Amniotic epithelial cell (primary cell): ENCODE measurements at regions not wholly inside any gene's neighbourhood (a gene's known extent, or its start where the extent isn't known, plus 50 kb on each side); places are given as distances from the start of the nearest gene placed in this dataset.
"Not testable (repeated sequence)": the region's sequence is repeated elsewhere in the genome, so short reads cannot be mapped to it uniquely, and the experiment has no call there.

Source experiments
- DNase-seq: peaks from one replicate; pipeline ENCODE4 v3.0.0-alpha.2; 2010; ENCODE audit warnings: low read depth

DNA sequence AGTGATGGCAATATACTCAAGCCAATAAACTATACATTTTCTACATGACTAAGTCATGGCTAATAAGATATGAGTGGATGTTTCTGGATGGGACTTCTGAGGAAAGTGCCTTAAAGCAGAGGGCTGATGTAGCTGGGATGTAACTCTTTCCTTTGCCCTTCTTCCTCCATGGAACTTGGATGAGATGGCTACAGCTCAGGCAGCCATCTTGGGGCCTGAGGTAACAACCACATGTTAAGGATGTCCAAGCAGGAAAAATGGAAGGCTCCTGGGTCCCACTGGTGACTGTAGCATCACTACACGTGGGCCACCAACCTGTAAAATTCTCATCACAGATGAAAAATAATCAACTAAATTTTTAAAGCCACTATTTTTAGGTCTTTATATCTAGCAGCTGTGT is 54.4 kb upstream of the GRIP1 start:
- DNase-seq = no peak

DNA sequence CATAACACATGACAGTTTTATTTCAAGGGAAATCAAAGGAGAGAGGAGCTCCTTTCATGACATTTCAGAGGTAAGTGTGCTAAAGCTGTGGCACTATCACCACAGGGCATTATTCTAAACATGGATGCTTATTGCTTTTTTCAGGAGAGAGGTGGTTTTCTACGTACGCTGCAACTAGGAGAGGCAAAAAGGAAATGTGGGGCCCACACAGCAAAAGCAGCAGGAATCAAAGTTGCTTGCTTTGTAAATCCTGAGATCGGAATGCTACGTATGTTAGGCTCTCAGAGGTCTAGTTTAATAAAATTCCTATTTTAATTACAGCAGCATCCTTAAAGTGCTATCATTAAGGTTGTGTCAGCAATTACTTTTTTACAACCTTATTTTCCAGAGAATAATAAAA is 55.0 kb upstream of the GRIP1 start:
- no peak for DNase-seq

DNA sequence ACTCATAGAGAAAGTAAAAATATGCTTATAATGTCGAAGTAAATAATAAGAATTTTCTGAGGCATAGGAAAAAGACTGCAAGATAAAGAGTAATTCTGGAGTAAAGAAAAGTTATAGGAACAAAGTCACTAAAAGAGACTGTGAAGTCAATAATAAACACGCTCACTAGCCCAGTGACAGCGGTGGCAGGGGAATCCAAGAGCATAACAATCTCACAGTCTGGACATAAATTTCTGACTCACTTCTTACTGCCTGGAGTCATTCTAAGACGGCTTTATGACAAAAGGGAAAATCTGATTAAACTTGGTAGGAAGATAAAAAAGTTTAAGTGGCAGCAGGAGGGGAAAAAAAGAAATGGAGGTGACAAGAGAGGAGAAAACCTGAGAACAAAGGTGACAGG is 56.4 kb upstream of the GRIP1 start:
- DNase-seq = no peak

DNA sequence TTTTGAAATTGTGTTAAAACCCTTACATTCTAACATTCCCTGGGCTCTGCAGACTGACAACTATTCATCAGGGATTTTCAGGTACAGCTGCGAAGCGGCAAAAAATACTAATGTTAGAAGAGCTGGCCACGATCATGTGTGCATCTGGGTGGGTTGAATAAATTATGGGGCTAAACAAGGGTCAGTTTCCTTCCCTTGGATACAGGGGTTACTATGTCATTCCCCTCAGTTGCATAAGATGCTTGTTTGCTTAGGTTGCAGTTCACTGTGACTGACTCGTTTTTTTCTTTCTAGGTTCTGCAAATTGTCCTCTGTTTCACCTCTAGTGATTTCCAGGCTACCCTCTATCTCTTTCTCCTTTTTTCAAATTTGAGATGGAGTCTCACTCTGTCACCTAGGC is 58.1 kb upstream of the GRIP1 start:
- DNase-seq = no peak

DNA sequence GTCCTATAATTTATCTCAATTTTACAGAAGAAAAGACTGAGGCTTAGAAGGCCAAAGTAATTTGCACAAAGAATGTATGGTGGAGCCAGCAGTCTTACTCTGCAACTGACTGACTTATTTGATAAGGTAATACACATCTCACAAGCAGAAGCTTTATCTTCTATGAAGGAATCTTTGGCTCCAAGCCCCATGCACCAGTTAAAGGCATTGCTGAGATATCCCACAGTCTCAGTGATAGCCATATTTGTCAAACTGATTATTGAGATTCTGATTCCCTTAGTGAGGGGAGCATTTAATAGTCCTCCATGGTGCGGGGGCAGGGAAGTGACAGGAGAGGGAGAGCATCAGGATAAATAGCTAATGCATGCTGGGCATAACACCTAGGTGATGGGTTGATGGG is 60.4 kb upstream of the GRIP1 start:
- DNase-seq = no peak

DNA sequence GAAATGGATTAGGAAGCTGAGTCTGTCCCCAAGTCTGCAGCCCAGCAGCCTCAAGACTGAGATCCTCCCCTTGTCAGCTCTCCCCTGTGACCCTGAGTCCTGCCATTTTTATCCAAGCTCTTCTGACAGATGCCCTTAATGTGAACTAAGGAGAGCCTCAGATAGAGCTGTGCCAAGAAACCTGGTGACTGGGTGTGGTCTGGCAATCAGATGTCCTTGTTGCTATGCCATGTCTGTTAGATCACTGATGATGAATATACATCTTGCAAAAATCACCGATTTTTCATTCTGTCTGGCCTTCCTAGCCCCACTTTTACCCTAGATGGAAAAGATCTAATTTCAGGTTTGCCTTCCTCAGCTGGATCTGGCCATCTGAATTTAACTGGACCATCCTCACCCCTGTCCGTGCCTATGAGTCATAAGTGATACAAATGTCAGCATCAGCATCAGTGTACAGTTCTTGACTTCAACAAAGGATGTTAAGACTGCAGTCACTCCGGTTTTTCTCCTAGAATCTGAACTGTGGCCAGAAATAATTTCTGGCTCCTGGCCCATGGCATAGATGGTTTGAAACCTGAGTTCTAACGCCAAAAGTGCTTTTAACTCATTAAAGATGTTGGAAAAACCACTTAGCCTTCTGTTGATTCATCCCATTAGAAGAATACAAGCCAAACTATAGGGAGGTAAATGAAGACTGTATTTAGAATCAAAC is 61.2 kb upstream of the GRIP1 start:
- DNase-seq = no peak

DNA sequence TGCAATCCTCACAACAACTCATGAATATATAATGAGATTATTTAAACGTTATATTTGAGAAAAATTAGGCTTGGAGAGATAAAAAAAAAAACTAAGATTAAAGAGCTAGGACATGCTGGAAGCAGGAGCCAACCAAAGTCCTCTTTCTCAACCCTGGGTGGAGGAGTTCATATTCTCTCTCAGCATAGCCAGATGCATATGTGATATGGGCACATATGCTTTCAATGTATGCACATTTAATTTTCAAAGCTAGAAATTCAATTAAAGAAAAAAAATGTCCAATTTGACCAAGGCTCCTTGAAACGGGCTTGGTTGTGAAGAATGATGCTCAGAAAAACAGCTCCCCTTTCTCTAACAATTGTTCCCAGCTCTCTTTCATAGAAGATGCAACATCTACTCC is 61.9 kb upstream of the GRIP1 start:
- no peak for DNase-seq

DNA sequence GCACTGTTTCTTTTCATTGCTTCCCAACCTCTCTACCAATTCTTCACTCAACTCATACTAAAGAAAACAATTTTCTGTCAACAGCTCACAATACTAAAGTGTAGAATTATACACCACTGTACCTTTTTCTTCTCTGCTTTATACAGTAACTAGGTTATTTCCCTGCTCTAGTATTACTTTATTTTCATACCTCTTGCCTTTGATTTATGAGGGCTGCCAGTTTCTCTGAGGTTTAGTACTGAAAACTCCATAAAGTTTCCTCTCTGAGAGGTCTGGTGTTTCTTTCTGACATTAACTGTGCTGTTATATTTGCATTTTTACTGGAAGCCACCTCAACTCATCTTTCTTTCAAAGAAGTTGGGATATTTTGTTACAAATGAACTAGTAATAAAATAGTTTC is 63.0 kb upstream of the GRIP1 start:
- DNase-seq = no peak

DNA sequence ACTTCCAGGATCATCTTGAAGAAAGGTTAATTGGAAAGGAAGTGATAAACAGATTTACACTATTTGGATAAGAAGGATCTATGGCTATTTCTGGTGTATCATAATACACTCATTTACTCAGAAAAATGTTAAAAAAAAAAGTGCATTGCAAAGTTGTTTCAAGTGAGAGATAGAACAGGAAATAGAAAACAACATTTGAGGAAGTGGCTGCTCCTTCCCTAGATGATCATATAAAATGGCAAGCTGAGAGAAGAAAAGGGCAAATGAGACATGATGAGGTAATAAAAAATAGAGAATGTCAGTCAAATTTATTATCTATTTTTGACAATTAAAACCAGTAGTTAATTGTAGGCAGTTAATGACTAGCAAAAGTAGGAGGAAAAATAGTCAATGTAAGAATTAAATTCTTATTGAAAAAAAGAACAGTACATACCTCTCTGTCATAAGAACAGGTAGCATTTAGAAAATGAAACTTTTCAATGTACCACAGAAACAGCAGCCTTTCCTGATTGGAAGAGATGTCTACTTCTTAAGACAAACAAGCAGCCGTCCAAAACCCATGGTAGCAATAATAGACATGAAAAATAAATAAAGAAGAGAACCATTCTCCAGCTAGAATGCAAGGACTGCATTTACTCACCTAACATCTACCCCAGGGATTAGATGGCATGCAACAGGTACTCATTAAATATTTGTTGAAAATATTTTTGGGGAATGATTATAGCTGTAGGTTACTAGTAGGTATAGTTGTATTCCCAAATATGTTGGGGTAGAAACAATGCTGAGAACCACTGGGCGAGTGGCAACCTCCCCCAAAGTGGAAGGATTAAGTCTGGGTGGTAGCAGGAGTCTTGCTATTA is 63.9 kb upstream of the GRIP1 start:
- no peak for DNase-seq

DNA sequence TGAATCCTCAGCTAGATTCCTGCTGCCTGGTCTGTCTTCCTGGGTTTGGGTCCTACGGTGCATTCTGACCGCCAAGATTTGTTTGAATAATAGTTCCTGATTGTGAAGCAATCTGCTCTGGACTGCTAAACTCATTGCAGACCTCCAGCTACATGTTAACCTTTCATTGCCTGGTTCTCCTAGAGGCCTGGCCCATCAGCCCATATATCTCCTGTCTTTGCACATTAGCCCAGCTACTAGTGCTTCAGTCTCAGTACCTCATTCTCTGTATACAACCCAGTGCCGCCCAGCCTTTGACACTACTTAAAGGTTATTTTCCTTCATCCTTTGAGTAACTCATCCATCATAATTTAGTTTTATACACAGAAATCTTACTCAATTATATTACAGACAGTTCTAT is 65.6 kb upstream of the GRIP1 start:
- no peak for DNase-seq

DNA sequence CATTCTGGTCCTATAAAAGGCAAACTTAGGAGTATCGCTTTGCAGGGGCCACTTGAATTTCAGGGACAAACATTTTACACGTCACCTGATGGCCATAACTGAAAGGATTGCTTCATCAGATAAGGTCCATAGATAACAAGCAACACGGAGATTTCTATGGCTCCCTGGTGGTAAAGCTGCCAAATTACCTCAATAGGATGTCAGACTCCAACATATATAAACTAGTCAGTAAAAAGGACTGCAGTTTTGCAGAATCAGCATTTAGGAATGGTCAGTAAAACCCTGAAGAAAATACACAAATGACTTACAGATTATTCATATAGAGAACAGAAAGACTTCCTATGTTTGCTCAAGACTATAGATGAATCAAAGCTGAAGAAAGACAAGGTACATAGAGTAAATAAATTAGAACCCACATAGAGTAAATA is 66.1 kb upstream of the GRIP1 start:
- no peak for DNase-seq

DNA sequence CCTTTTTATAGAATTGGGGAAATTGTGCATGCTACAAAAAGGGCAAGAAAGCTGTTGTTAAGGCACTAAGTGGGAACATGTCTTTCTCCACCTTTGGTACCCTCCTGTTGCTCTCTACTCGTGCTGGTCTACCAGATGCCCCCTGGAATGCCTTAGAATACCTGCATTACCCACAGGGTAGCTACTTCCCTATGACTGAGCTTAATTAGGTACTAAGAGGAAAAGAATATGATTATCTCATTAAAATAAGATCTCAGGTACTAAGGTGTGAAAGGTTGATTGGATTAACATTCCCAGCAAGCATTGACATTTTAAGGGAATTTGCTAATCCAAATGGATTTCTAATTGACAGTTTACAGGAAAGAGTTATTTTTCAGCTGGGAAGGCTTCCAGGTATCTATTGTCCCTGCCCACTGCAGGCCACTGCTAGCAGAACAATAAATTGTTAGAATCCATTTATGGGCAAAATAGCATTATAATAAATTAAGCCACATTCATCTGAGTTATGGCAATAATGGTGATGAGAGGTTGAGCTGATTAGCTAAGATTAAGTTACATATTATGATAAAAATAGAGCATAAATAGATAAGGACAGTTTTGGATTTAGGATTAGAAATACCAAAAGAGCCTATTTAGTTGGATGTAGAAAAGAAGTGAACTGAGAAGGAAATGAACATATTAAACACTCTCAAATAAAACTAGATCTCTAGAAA is 67.8 kb upstream of the GRIP1 start:
- no peak for DNase-seq

DNA sequence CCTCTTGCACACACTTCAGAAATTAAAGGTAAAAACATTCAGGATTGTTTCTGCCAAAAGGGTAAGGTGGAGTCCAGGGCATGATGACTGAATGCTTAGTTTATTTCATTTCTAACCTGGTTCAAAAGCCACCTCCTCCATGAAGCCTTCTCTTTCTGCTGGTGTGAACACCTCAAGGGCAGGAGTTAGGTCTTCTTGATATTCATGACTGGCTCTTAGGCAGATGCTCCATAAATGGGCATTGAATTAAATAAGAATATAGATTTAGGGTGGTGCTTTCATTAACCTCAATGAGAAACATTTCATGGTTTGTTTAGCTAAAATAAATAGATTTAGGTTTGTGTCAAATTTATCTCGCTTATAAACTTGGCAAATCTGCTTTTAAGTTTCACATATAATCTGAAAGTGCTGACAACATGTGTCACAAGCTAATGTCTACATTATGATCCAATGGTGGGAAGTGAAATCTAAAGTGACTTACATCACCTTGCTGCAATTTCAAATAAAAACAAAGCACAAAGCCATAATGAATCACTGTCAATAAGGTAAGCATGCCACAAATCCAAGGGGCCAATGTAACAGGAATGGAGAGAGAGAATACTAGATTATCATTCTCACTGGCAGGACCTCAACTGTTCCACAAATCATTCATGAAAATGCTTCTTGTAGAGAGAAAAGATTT is 72.7 kb upstream of the GRIP1 start:
- no peak for DNase-seq

DNA sequence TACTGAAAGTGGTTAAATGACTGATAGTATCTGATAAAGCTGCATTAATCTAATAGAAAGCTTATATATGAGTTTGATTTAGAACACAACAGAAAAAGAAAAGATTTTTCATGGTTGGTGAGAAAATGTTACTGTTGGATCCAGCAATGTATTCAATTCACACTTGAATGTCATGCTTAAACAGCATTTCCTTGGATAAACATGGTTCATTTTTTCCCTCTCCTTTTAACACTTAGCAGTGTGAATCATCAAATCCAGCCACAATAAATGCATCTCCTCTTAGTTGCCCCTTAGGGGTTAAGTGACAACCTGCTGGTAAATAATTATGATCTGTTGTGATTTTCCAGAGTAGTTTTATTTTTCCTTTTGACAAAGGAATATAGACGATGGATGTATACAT is 74.9 kb upstream of the GRIP1 start:
- DNase-seq = no peak

DNA sequence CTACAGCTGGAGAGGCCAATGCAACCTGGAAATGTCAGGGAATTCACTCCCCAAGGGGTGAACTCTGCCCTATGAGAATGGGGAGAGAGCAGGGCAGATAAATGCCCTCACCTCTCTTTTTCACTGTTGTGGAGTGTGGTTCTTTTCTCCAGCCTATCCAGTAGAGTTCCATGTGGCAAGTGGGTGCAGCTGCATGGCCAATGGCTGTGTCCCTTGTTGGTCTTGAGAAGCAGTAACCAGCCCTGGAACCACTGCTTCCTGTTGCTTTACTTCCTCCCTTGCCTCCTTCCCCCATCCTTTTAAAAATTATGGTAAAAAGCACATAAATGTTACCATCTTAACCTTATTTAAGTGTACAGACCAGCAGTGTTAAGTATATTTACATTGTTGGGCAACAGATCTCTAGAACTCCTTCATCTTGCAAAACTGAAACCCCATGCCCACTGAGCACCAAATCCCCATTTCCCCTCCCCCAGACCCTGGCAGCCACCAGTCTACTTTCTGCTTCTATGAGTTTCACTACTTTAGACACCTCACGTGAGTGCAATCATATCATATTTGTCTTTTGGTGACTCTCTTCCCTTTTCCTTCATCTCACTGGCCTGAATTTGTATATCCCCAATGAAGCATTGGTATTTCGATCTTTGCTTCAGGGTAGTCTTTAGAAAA is 77.0 kb upstream of the GRIP1 start:
- no peak for DNase-seq

DNA sequence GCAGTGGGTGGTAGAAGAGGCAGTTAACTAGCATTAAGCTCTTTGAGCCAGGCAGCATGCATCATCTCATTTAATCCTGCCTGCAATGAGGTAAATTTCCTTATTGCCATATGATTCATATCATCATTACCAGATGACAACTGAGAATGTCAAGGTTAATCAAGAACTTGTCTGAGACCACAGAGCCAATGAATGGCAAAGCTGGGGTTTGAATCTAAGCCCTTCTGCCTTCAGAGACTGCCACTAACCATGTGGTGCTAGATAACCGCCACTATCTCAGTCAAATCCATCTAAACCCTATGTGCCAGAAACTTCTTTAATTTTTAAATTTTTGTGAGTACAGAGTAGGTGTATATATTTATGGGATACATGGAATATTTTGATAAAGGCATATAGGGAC is 77.8 kb upstream of the GRIP1 start:
- DNase-seq = no peak

DNA sequence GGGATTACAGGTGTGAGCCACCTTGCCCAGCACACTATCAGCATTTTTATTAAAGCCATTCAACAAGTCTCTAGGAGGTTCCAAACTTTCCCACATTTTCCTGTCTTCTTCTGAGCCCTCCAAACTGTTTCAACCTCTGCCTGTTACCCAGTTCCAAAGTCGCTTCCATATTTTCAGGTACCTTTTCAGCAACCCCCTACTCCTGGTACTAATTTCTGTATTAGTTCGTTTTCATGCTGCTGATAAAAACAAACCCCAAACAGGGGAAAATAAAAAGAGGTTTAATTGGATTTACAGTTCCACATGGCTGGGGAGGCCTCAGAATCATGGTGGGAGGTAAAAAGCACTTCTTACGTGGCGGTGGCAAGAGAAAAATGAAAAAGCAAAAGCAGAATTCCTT is 81.2 kb upstream of the GRIP1 start:
- not testable (repeated sequence) for DNase-seq

DNA sequence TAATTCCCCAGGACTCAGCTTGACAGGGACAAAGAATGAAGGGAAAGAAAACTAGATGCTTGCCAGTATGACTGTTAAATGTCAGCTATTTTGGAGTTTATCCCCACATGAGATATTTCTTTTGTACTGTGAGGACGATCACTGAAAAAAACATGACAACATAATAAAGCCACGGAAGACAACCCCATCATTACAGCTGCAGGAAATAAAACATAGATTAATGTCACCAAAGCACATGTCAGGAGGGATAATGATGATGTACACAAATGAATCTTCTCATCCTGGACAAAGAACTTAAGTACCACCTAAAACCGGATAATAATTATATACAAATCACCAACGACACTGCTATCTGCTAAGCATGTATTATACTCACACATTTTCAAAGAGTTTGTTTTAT is 84.6 kb upstream of the GRIP1 start:
- DNase-seq = no peak

DNA sequence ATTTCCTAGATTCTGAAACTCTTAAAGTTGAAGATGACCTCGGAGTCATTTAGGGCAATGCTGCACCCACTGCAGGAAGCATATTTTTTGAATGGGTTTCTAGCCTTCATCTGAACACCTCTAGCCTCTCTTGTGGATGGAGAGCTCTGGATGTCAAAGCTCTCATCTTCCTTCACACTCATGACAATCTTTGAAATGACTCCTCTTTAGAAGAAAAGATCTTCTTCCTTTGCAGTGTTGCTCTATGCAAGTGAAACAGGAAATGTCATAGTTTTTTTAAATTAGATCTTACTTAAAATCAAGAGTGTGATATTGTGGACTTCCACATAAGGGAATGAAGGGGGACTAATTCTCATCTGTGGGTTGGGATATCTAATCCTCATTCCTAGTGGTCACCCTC is 86.3 kb upstream of the GRIP1 start:
- no peak for DNase-seq

DNA sequence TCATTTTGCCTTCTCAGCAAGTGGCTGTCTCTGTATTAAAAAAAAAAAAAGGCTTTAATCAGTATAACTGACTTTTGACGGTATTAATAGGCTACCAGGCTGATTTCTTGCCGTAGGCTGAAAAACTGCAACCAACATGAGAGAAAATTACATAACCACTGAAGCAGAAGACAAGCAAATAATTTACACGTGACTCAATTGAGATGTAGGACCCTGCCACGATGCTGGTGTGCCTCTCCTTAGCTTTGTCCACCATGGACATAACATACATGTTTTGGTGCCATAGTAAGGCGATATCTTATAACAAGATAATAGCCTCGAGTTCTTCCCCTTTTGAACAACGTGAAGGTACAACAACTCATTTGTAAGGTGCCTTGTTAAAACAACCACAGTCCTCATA is 88.7 kb upstream of the GRIP1 start:
- DNase-seq = no peak

DNA sequence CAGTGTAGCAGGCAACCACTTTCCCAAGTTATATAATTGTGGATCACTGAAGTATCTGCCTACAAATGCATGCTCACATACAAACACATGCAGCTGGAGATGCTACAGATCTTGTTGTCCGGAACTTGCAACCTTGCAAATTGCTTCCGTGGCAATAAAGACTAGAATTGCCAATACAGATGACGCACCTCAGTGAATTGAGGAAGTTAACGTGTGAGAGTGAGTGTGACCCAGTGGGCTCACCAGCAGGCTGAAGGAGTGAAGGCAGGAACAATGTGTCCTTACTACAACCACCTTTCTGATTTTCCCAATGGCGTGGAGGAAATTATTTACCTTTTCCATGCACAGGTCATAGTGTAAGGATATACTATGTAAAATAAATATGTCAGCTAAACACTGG is 89.4 kb upstream of the GRIP1 start:
- DNase-seq = no peak

DNA sequence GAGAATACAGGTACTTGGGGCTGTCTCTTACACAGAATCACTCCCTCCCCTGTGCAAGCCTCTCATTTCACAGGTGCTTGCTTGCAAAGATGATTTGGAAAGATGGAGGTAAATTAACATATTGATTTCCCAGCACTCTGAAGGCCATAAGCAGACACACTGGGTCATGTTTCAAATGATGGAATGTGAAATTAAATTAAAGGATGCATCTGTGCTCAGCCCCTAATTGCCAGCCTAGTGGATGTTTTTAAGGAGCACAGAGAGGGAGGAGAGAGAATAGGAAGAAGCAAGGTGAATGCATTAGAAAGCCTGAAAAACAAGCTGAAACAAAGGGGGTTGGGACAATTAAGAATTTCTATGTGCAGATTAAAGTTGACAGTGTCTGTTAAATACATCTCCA is 96.1 kb upstream of the GRIP1 start:
- DNase-seq = no peak
